ENCODE measurements at regions not wholly inside any gene's neighbourhood (a gene's known extent, or its start where the extent isn't known, plus 50 kb on each side); places are given as distances from the start of the nearest gene placed in this dataset.

GRCh38 chr11:69883292-69884255 lies 64.4 kb upstream of the FGF3 start:
- Histone ChIP-seq H3K4me2 (ENCODE audit: low read length) (no peak overlapping the region), H3K36me3 (replicated peaks; ENCODE audit: low read depth, low read length) (no peaks in the 10 kb centered on the region), H2AFZ (ENCODE audit: low read depth, low read length) (no peak overlapping the region), H3K27me3 (ENCODE audit: low read depth, low read length) (no peaks in the 10 kb centered on the region; the same call in 1 of the 2 replicates), H4K20me1 (ENCODE audit: insufficient read depth, low read length) (peaks cover 3% of the 10 kb centered on the region; the same call in 1 of the 2 replicates), H3K27ac (ENCODE audit: low read length) (no peak overlapping the region), H3K79me2 (ENCODE audit: low read length) (no peaks in the 10 kb centered on the region), H3K9me3 (ENCODE audit: insufficient read depth, low read length) (no peaks in the 10 kb centered on the region), H3K9ac (ENCODE audit: low read length) (no peak overlapping the region), H3K4me1 (ENCODE audit: low read length) (no peaks in the 10 kb centered on the region), H3K4me3 (ENCODE audit: low read length) (no peak overlapping the region)
- TF ChIP-seq EZH2phosphoT487 (IDR thresholded peaks at IDR 0.05; ENCODE audit: low read depth) (no peak), CTCF (IDR thresholded peaks at IDR 0.05; ENCODE audit: low read depth, low read length) (no peak)

- no peaks in the 10 kb centered on the region for H3K79me2 ChIP-seq (ENCODE audit: low read length)
- H3K4me1 ChIP-seq (ENCODE audit: low read length): no peaks in the 10 kb centered on the region
- no peak overlapping the region for H3K9ac ChIP-seq (ENCODE audit: low read length)
- no peak overlapping the region for H2AFZ ChIP-seq (ENCODE audit: low read depth, low read length)
- H3K36me3 ChIP-seq (replicated peaks; ENCODE audit: low read depth, low read length): no peaks in the 10 kb centered on the region
- no peak for TF ChIP-seq EZH2phosphoT487 (IDR thresholded peaks at IDR 0.05; ENCODE audit: low read depth)
- TF ChIP-seq CTCF (IDR thresholded peaks at IDR 0.05; ENCODE audit: low read depth, low read length): no peak
- no peaks in the 10 kb centered on the region for H3K9me3 ChIP-seq (ENCODE audit: insufficient read depth, low read length)
- H3K27me3 ChIP-seq (ENCODE audit: low read depth, low read length): no peaks in the 10 kb centered on the region; the same call in 1 of the 2 replicates
- no peak overlapping the region for H3K27ac ChIP-seq (ENCODE audit: low read length)
- no peak overlapping the region for H3K4me3 ChIP-seq (ENCODE audit: low read length)
- H3K4me2 ChIP-seq (ENCODE audit: low read length): no peak overlapping the region
- H4K20me1 ChIP-seq (ENCODE audit: insufficient read depth, low read length): peaks cover 3% of the 10 kb centered on the region; the same call in 1 of the 2 replicates
Observed at GRCh38 chr11:69884286-69884685, 65.1 kb upstream of the FGF3 start.

DNA sequence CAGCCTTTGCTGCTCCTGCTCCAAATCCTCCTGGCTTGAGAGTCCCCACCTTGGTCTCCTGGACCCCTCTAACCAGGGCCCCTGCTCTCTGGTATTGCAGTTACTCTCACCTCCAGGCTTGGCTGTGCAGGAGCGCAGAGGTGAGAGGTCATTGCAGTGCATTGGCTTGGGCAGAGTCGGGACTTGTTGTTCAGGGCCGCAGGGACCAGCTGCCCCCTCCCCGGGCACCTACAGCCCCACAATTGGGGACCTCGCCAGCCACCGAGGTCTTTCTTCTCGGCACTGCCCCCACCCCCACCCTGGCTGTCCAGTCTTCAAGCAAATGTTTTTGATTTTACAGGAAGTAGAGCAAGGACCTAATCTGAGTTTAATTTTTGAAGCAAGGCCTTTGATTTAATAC lies 65.5 kb upstream of the FGF3 start:
- Histone ChIP-seq H3K9ac (ENCODE audit: low read length) (no peak overlapping the region), H3K4me2 (ENCODE audit: low read length) (no peak overlapping the region), H3K4me3 (ENCODE audit: low read length) (no peak overlapping the region), H3K27ac (ENCODE audit: low read length) (no peak overlapping the region), H3K79me2 (ENCODE audit: low read length) (no peaks in the 10 kb centered on the region), H3K27me3 (ENCODE audit: low read depth, low read length) (no peaks in the 10 kb centered on the region; the same call in 1 of the 2 replicates), H4K20me1 (ENCODE audit: insufficient read depth, low read length) (peaks cover 3% of the 10 kb centered on the region; the same call in 1 of the 2 replicates), H3K4me1 (ENCODE audit: low read length) (no peaks in the 10 kb centered on the region), H3K36me3 (replicated peaks; ENCODE audit: low read depth, low read length) (no peaks in the 10 kb centered on the region), H2AFZ (ENCODE audit: low read depth, low read length) (no peak overlapping the region), H3K9me3 (ENCODE audit: insufficient read depth, low read length) (no peaks in the 10 kb centered on the region)
- no peak for TF ChIP-seq EZH2phosphoT487 (IDR thresholded peaks at IDR 0.05; ENCODE audit: low read depth)
- no peak for TF ChIP-seq CTCF (IDR thresholded peaks at IDR 0.05; ENCODE audit: low read depth, low read length)

- no peaks in the 10 kb centered on the region for H3K36me3 ChIP-seq (replicated peaks; ENCODE audit: low read depth, low read length)
- H2AFZ ChIP-seq (ENCODE audit: low read depth, low read length): no peak overlapping the region
- H4K20me1 ChIP-seq (ENCODE audit: insufficient read depth, low read length): peaks cover 3% of the 10 kb centered on the region; the same call in 1 of the 2 replicates
- TF ChIP-seq EZH2phosphoT487 (IDR thresholded peaks at IDR 0.05; ENCODE audit: low read depth) (no peak), CTCF (IDR thresholded peaks at IDR 0.05; ENCODE audit: low read depth, low read length) (no peak)
- no peak overlapping the region for H3K4me2 ChIP-seq (ENCODE audit: low read length)
- no peaks in the 10 kb centered on the region for H3K4me1 ChIP-seq (ENCODE audit: low read length)
- H3K27me3 ChIP-seq (ENCODE audit: low read depth, low read length): peaks cover 3% of the 10 kb centered on the region; the same call in 1 of the 2 replicates
- H3K27ac ChIP-seq (ENCODE audit: low read length): no peak overlapping the region
- H3K9ac ChIP-seq (ENCODE audit: low read length): no peak overlapping the region
- H3K4me3 ChIP-seq (ENCODE audit: low read length): no peak overlapping the region
- H3K79me2 ChIP-seq (ENCODE audit: low read length): no peaks in the 10 kb centered on the region
- H3K9me3 ChIP-seq (ENCODE audit: insufficient read depth, low read length): no peaks in the 10 kb centered on the region
Observed at GRCh38 chr11:69887330-69887729, 68.1 kb upstream of the FGF3 start.
